GM12892 (cell line): ENCODE measurements at regions not wholly inside any gene's neighbourhood (a gene's known extent, or its start where the extent isn't known, plus 50 kb on each side); places are given as distances from the start of the nearest gene placed in this dataset.
A peak's percentile ranks its signal among the peaks of the same experiment; 100 is the strongest.
"Not testable (repeated sequence)": the region's sequence is repeated elsewhere in the genome, so short reads cannot be mapped to it uniquely, and the experiment has no call there.

ENCODE experiments used
- DNase-seq: peaks from one replicate; pipeline ENCODE4 v3.0.0; 2011; ENCODE audit not compliant: insufficient read length
- FAIRE-seq: peaks from 2 replicates; lab custom pipeline; 2011; peaks lifted over from hg19 to GRCh38; lab: Jason Lieb, UNC
- POLR2A ChIP-seq: IDR thresholded peaks from 2 replicates; pipeline ENCODE4 v1.6.1; 2011; ENCODE audit warnings: low read depth, low read length, control low read depth
- POLR2AphosphoS5 ChIP-seq: IDR thresholded peaks from 2 replicates; pipeline ENCODE4 v1.6.1; 2011; ENCODE audit warnings: low read depth, low read length, control low read depth
- TAF1 ChIP-seq: IDR thresholded peaks from 2 replicates; pipeline ENCODE4 v1.6.1; 2011; ENCODE audit warnings: low read depth, mild to moderate bottlenecking, control low read depth, low read length, borderline replicate concordance

DNA sequence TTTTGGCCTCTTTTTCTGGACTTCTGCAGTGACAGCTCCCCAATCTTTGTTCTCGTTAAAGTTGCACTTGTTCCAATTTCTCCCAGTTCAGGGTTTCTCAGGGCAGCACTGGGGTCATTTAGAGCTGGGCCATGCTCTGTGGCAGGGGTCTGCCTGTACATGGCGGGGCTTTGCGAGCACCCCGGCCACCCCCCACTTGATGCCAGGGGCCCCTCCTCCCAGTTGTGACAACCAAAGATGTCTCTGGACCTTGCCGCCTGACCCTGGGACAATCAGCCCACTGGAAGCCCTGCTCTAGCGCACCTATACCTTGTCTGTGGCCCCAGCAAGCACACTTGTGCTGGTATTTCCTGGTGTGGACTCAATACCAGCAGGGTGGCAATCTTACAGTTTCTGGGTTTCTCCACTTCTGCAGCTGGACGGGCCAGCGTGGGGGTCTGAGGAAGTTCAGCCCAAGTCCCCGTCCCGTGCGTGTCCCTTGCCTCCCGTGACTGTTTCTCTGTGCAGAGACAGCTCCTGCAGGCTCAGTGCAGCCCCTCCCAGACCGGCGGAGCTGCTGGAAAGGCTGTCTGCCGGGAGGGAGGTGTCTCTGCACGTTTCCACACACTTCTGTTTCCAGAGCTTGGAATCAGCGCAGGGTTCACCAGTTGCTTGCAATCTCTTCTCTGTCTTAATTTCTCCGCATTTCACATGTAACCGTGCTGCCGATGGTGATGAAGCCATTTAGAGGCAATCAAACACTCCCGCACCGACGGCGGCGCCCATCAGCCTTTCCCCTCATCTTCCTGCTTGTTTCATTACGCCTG lies 1328.9 kb downstream of the BRD1 start:
- TF ChIP-seq TAF1 (no peak), POLR2AphosphoS5 (no peak), POLR2A (no peak)
- FAIRE-seq: no peak

DNA sequence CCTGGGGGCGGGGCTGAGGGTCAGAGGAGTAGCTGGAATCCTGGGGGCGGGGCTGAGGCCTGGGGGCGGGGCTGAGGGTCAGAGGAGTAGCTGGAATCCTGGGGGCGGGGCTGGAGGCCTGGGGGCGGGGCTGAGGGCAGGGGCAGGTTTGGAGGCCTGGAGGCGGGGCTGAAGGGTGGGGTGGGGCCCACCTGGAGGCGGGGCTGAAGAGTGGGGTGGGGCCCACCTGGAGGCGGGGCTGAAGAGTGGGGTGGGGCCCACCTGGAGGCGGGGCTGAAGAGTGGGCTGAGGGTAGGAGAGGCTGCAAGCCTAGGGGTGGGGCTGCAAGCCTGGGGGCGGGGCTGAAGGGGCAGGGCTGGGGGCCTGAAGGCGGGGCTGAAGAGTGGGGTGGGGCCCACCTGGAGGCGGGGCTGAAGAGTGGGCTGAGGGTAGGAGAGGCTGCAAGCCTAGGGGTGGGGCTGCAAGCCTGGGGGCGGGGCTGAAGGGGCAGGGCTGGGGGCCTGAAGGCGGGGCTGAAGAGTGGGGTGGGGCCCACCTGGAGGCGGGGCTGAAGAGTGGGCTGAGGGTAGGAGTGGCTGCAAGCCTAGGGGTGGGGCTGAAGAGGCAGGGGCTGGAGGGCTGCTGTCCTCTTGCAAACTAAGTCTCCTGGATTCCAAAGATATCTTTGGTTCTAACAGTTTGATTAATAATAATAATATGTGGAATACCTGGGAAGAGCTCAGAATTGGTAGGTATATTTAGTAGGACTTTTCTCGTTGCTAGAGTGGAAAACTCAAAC lies 1329.7 kb downstream of the BRD1 start:
- DNase-seq, FAIRE-seq: not testable (repeated sequence)

More for the DNA sequence above, 1328.9 kb downstream of the BRD1 start:
- no peak for DNase-seq

DNA sequence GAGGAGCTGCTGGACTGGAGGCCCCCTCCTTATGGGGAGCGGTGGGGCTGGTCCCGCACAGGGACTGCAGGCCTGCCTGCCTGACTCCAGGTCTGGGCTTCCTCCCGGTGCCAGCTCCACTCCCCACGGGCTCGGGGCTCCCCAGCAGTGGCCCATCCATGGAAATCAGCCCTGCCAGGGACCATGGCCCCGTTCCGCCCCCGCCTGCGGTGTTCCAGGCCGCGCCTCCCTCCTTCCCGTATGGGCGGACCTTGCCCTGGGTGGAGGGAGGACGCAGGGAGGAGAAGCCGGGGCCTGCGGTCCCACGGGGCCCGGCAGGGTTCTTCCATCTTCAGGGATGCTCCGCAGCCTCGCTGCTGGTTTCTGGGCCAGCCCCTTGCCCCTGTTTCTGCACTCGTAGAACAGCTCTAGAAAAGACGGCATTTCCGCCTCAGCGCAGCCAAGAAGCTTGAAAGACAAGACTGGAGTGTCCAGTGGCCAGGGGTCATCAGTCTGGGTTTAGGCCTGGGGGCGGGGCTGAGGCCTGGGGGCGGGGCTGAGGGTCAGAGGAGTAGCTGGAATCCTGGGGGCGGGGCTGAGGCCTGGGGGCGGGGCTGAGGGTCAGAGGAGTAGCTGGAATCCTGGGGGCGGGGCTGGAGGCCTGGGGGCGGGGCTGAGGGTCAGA lies 1330.6 kb downstream of the BRD1 start:
- TF ChIP-seq POLR2A: no peak
- TF ChIP-seq TAF1: no peak
- TF ChIP-seq POLR2AphosphoS5: no peak
- DNase-seq: no peak
- no peak for FAIRE-seq

DNA sequence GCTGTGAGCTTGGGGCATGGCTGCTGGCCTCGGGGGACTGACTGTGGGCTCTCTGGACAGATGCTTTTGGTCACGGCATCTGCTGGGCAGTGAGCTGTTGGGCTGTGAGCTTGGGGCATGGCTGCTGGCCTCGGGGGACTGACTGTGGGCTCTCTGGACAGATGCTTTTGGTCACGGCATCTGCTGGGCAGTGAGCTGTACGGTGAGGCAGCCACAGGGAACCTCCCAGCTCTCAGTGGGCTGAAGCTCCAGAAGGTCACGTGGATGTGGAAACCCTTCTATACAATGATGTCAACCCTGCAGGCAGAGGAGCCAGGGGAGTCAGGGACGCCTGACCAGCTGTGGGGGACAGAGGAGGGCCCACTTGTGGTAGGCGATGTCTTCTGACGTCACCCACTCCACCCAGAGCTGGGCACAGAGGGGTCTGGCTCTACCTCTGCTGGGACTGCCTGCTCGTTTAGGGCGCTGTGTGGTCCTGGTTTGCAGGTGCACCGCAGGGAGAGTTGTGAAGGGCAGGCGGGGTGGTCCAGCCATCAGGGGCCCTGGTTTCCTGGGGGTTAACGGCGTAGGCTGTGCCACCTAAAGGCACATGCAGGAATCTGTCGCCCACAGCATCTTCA lies 1331.3 kb downstream of the BRD1 start:
- TF ChIP-seq TAF1 (no peak), POLR2AphosphoS5 (no peak), POLR2A (no peak)
- FAIRE-seq (no peak), DNase-seq (no peak)

GRCh38 chr22:48495751-48496080 lies 1332.0 kb downstream of the BRD1 start:
- no peak for FAIRE-seq
- TF ChIP-seq POLR2A: no peak
- TF ChIP-seq TAF1: no peak
- no peak for DNase-seq

DNA sequence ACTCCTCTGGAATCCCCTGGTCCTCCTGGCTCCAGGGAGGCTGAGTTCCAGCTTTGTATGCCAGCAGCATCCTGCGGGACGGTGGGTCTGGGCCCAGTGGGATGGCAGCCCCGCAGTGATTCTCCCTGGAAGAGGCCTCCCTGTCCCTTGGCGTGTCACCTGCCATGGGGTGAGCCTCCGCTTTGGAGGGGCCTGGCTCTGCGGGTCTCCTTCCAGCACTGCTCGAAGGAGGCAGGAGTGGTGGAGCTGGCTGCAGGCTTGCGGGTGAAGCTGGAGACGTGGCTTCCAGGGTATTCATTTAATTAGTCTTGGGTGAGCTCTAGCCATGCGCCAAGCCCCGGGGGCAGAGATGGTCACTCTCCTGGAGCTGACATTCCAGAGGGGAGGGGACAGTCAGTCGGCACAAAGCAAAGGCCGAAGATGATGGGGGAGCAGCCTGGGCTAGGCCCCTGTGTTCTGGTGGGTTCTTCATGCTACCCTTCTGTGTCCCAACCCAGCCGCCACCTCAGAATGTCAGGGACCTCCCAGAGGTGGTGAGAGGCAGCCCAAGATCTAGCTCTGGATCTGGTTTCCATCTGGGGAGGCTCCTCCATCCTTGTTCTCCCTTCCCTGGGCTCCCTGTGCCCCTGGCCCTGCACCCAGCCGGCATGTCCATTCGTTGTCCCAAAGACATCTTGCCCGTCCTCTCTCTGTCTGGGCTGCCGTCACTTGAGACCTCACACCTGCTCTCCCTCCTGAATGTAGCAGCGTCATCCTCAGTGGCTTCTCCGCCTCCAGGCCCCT lies 1332.5 kb downstream of the BRD1 start:
- no peak for DNase-seq
- TF ChIP-seq POLR2A (no peak), TAF1 (no peak), POLR2AphosphoS5 (no peak)
- FAIRE-seq: no peak

GRCh38 chr22:48494256-48494967 lies 1333.3 kb downstream of the BRD1 start:
- DNase-seq: no peak
- FAIRE-seq: no peak
- TF ChIP-seq TAF1: no peak
- TF ChIP-seq POLR2AphosphoS5: no peak
- no peak for TF ChIP-seq POLR2A

- TF ChIP-seq POLR2A (no peak), POLR2AphosphoS5 (no peak), TAF1 (no peak)
- DNase-seq: no peak
- FAIRE-seq: no peak
Measured at GRCh38 chr22:48493733-48494132, 1333.9 kb downstream of the BRD1 start.

DNA sequence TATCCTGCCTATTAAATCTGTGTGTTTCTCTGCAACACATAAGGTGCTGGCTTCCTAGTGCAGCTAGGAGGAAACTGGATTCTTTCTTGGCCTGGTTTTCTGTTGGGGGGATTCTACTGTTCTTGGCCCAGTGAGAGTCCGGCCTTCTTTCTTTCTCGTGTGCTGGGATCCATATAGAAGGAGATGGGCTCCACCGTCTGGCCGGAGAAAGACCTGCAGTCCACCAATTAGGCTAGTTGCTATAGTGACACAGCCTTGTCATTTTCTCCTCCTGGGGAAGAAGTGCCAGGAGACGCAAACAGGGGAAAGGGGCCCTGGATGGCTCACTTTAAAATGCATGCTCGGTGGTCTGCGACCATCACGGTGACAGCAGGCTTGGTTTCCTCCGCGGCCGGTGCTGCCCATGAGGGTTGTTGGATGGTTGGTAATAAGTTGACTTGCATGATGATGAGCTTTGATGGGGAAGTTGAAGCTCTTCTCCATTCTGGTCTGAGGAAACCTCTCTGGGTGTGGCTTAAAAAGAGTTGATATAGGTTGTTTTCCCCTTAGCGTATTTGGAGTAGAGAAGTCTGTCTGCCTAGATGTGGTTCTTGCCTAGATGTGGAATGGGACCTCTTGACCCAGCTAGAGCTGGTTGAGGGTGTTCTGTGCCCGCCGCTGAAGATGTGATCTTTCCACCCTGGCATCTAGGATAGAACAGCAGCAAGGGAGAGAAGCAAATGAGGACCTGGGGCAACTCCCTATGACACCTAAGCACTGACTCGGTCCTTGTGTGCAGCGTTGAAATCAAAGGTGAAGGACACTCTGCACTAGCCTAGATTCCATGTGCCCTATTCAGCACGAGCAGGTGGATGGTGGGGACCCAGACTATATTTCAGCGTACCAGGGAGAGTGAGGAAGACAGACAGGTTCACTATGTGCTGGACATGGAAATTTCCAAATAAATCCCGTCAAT lies 1335.0 kb downstream of the BRD1 start:
- DNase-seq (peak; percentile 56), FAIRE-seq (peak; percentile 65)
- TF ChIP-seq POLR2A (no peak), POLR2AphosphoS5 (no peak), TAF1 (no peak)

- TF ChIP-seq POLR2AphosphoS5: no peak
- FAIRE-seq (no peak), DNase-seq (no peak)
Measured at GRCh38 chr22:48491451-48491941, 1336.2 kb downstream of the BRD1 start.
